GM12878 (cell line): ENCODE measurements at regions not wholly inside any gene's neighbourhood (a gene's known extent, or its start where the extent isn't known, plus 50 kb on each side); places are given as distances from the start of the nearest gene placed in this dataset.

ENCODE experiments used
- ATAC-seq: fragments of 200-7000 bp; cut with Tn5 transposase; 3 replicates; pipeline ENCODE4 v1.9.1; 2020; ENCODE audit warnings: mild to moderate bottlenecking, moderate library complexity
- BruUV-seq: library from RNA; stranded (reverse); fragments of 400-500 nt; replicated peaks from 2 replicates; lab custom pipeline; 2021; lab: Mats Ljungman, UMichigan
- CTCF ChIA-PET: fragments of 300-600 bp; sonication (Branson Sonifier 250); formaldehyde crosslinking; extraction: SDS; loops from one replicate; lab custom pipeline; 2021; ENCODE audit warnings: inconsistent platforms; lab: Yijun Ruan, JAX
- POLR2A ChIA-PET: fragments of 350-600 bp; formaldehyde crosslinking; extraction: SDS; loops from one replicate; lab custom pipeline; 2021; ENCODE audit warnings: inconsistent platforms; lab: Charles Lee
- RAD21 ChIA-PET: fragments of 300-600 bp; sonication (Branson Sonifier 250); formaldehyde crosslinking; loops from one replicate; lab custom pipeline; 2023; ENCODE audit warnings: antibody characterized with exemption; ENCODE audit not compliant: unreplicated experiment; lab: Charles Lee
- SMC1A ChIA-PET: fragments of 300-600 bp; sonication (Branson Sonifier 250); formaldehyde crosslinking; loops from one replicate; lab custom pipeline; 2023; ENCODE audit not compliant: unreplicated experiment, uncharacterized antibody; lab: Charles Lee
- DNase-seq: peaks from one replicate; pipeline ENCODE4 v3.0.0-alpha.2; 2011; ENCODE audit warnings: low read depth, low spot score
- FAIRE-seq: peaks from 3 replicates; lab custom pipeline; 2011; peaks lifted over from hg19 to GRCh38; lab: Jason Lieb, UNC
- H2AFZ ChIP-seq: 2 replicates; pipeline ENCODE4 v1.6.0; 2011; ENCODE audit warnings: low read depth, low read length, control low read depth; ENCODE audit not compliant: control insufficient read depth
- H3K27ac ChIP-seq: 2 replicates; pipeline ENCODE4 v1.5.1; 2011; ENCODE audit warnings: control low read depth; ENCODE audit not compliant: control insufficient read depth, insufficient read depth
- H3K27me3 ChIP-seq, 2 experiments: replicated peaks in 1 of 2; 2 replicates each; pipeline versions ENCODE4 v1.6.0 to v1.6.1; 2011; ENCODE audit warnings: low read length in 1 of 2; ENCODE audit not compliant: control insufficient read depth in 2 of 2, insufficient read depth in 2 of 2
- H3K36me3 ChIP-seq, 2 experiments: 2 replicates each; pipeline ENCODE4 v1.5.1; 2011; ENCODE audit warnings: low read length in 1 of 2; ENCODE audit not compliant: control insufficient read depth in 2 of 2, insufficient read depth in 2 of 2
- H3K4me1 ChIP-seq: 2 replicates; pipeline ENCODE4 v1.6.1; 2011; ENCODE audit warnings: mild to moderate bottlenecking, low read length, moderate library complexity, mixed read lengths; ENCODE audit not compliant: control insufficient read depth, insufficient read depth
- H3K4me2 ChIP-seq: 2 replicates; pipeline ENCODE4 v1.6.0; 2011; ENCODE audit warnings: control low read depth; ENCODE audit not compliant: control insufficient read depth, insufficient read depth
- H3K4me3 ChIP-seq: fragments of 200-600 bp; sonication (generic); 2 replicates; pipeline ENCODE4 v1.5.1; 2016
- H3K79me2 ChIP-seq: 2 replicates; pipeline ENCODE4 v1.6.0; 2011; ENCODE audit warnings: low read length; ENCODE audit not compliant: control insufficient read depth, insufficient read depth
- H3K9ac ChIP-seq: 2 replicates; pipeline ENCODE4 v1.8.0; 2011; ENCODE audit warnings: low read length, control low read depth, mixed read lengths; ENCODE audit not compliant: control insufficient read depth, insufficient read depth
- H3K9me3 ChIP-seq: replicated peaks from 3 replicates; pipeline ENCODE4 v1.5.1; 2011; ENCODE audit warnings: mild to moderate bottlenecking, low read length; ENCODE audit not compliant: control insufficient read depth, insufficient read depth
- H4K20me1 ChIP-seq: 2 replicates; pipeline ENCODE4 v1.6.0; 2011; ENCODE audit not compliant: control insufficient read depth, insufficient read depth
- ATF3 ChIP-seq: IDR thresholded peaks from 2 replicates; pipeline ENCODE4 v1.6.1; 2011; ENCODE audit warnings: low read depth, mild to moderate bottlenecking, low read length, moderate library complexity, borderline replicate concordance; ENCODE audit errors: extremely low read depth
- BACH1 ChIP-seq: fragments of 450-650 bp; IDR thresholded peaks from 2 replicates; pipeline ENCODE4 v1.6.1; 2017; ENCODE audit warnings: mild to moderate bottlenecking, borderline replicate concordance
- BRCA1 ChIP-seq: IDR thresholded peaks from 2 replicates; pipeline ENCODE4 v1.6.1; 2011; ENCODE audit warnings: low read depth, low read length, improper control_type of control experiment
- CBFB ChIP-seq: IDR thresholded peaks from 2 replicates; pipeline ENCODE4 v1.6.1; 2016; ENCODE audit warnings: antibody characterized with exemption, low read depth
- EZH2 ChIP-seq: IDR thresholded peaks from 2 replicates; pipeline ENCODE4 v1.6.1; 2012; ENCODE audit warnings: low read depth, mild to moderate bottlenecking, control low read depth, inconsistent platforms, low read length, borderline replicate concordance; ENCODE audit not compliant: control insufficient read depth
- FOS ChIP-seq: IDR thresholded peaks from 3 replicates; pipeline ENCODE4 v1.6.1; 2011; ENCODE audit warnings: borderline replicate concordance; ENCODE audit not compliant: insufficient read length; ENCODE audit errors: extremely low read depth
- KDM1A ChIP-seq: fragments of 200-600 bp; sonication (generic); IDR thresholded peaks from 2 replicates; pipeline ENCODE4 v1.6.1; 2016; ENCODE audit warnings: borderline replicate concordance
- MEF2A ChIP-seq: IDR thresholded peaks from 2 replicates; pipeline ENCODE4 v1.6.1; 2011; ENCODE audit warnings: low read depth, mild to moderate bottlenecking, low read length, moderate library complexity; ENCODE audit not compliant: insufficient read depth
- RBBP5 ChIP-seq: fragments of 200-600 bp; sonication (generic); conservative IDR thresholded peaks from 2 replicates; pipeline ENCODE4 v1.6.1; 2016
- SIX5 ChIP-seq: IDR thresholded peaks from 2 replicates; pipeline ENCODE4 v1.6.1; 2011; ENCODE audit warnings: mild to moderate bottlenecking, low read depth, low read length, moderate library complexity; ENCODE audit not compliant: severe bottlenecking
- TAF1 ChIP-seq: IDR thresholded peaks from 2 replicates; pipeline ENCODE4 v1.6.1; 2011; ENCODE audit warnings: mild to moderate bottlenecking, low read depth, low read length, borderline replicate concordance
- YBX1 ChIP-seq: fragments of 450-650 bp; IDR thresholded peaks from 2 replicates; pipeline ENCODE4 v1.6.1; 2016; ENCODE audit warnings: antibody characterized with exemption
- ZBTB11 ChIP-seq: fragments of 450-650 bp; formaldehyde crosslinking; IDR thresholded peaks from 2 replicates; pipeline ENCODE4 v1.5.0; 2022; ENCODE audit warnings: mild to moderate bottlenecking, missing genetic modification characterization
- ZBTB33 ChIP-seq: fragments of 450-650 bp; IDR thresholded peaks from 2 replicates; pipeline ENCODE4 v1.6.1; 2017; ENCODE audit warnings: mild to moderate bottlenecking
- ZNF274 ChIP-seq: IDR thresholded peaks from one replicate; pipeline ENCODE4 v1.8.0; 2011; ENCODE audit not compliant: insufficient read length, insufficient read depth
- ZNF592 ChIP-seq: fragments of 450-650 bp; IDR thresholded peaks from 2 replicates; pipeline ENCODE4 v1.6.1; 2017; ENCODE audit warnings: mild to moderate bottlenecking, moderate library complexity
- WGBS: methylation state at CpG from one replicate; pipeline ENCODE4 v1.1.6; 2016; ENCODE audit warnings: low lambda C conversion rate; ENCODE audit not compliant: insufficient replicate concordance, insufficient coverage; ENCODE audit errors: missing lambda C conversion rate; 5-methylcytosine and 5-hydroxymethylcytosine counted together
- in situ Hi-C: fragments of 300-500 bp; cut with MboI; formaldehyde crosslinking; loops from 9 replicates; pipeline ENCODE4 v1.14.3; 2018; ENCODE audit warnings: mixed read lengths
- intact Hi-C: fragments of 100-400 bp; cut with micrococcal nuclease; formaldehyde crosslinking; loops from one replicate; pipeline ENCODE4 v1.14.2; 2022; ENCODE audit not compliant: unreplicated experiment

- WGBS: 61% methylated on average over 2 of the region's 2 CpGs
- no TSS peak for BruUV-seq
- ATAC-seq: no peak
- H3K4me3 ChIP-seq: no peak overlapping the region
- H3K4me1 ChIP-seq: no peaks in the 10 kb centered on the region
- H3K79me2 ChIP-seq: no peaks in the 10 kb centered on the region
- H3K9me3 ChIP-seq: no peaks in the 10 kb centered on the region; the same call in 2 of the 3 replicates
- RAD21 ChIA-PET: no interaction called here
- H3K4me2 ChIP-seq: no peak overlapping the region
- no peak overlapping the region for H2AFZ ChIP-seq
- H3K9ac ChIP-seq: no peak overlapping the region
- no peaks in the 10 kb centered on the region for H3K27me3 ChIP-seq
- intact Hi-C loops: no loop called here
- no peaks in the 10 kb centered on the region for H4K20me1 ChIP-seq
- SMC1A ChIA-PET: no interaction called here
- no peak for FAIRE-seq
- H3K36me3 ChIP-seq: no peaks in the 10 kb centered on the region
- CTCF ChIA-PET: no interaction called here
- DNase-seq: no peak
- in situ Hi-C loops: no loop called here
- POLR2A ChIA-PET: no interaction called here
- H3K27ac ChIP-seq: no peak overlapping the region
- TF ChIP-seq ZNF274 (no peak), EZH2 (no peak), RBBP5 (no peak), MEF2A (no peak), ZBTB11 (CRISPR knock-in tag) (no peak), SIX5 (no peak), YBX1 (no peak), ATF3 (no peak), ZBTB33 (no peak), BRCA1 (no peak), FOS (no peak), CBFB (no peak), BACH1 (no peak), TAF1 (no peak), KDM1A (no peak), ZNF592 (no peak)
These were observed 187.4 kb downstream of the FOXG1 start for GRCh38 chr14:28953973-28954372.
